ENCODE measurements at regions not wholly inside any gene's neighbourhood (a gene's known extent, or its start where the extent isn't known, plus 50 kb on each side); places are given as distances from the start of the nearest gene placed in this dataset.

GRCh38 chr9:19564396-19565061 is 155.7 kb downstream of the ACER2 start:
- CTCF ChIA-PET (ENCODE audit: unreplicated experiment): no interaction called here
- H3K36me3 ChIP-seq (ENCODE audit: insufficient read depth, low read length): no peaks in the 10 kb centered on the region
- no peaks in the 10 kb centered on the region for H3K9me3 ChIP-seq (ENCODE audit: low read length)
- DNase-seq (ENCODE audit: low spot score): no peak
- H3K27ac ChIP-seq (ENCODE audit: low read depth, low read length, poor library complexity, severe bottlenecking): no peak overlapping the region
- POLR2A ChIA-PET: interaction anchor here (0.6 kb wide), 1 partner anchor 1523 kb away, joined by 3 read pairs; no protein-coding TSS in a partner anchor
- H2AFZ ChIP-seq (ENCODE audit: low read length): no peak overlapping the region
- intact Hi-C loops (cut with micrococcal nuclease; ENCODE audit: unreplicated experiment): no loop called here
- H4K20me1 ChIP-seq (ENCODE audit: insufficient read depth, low read length): no peaks in the 10 kb centered on the region
- H3K4me2 ChIP-seq (ENCODE audit: low read length): no peak overlapping the region
- BruUV-seq (replicated peaks): no TSS peak
- no peaks in the 10 kb centered on the region for H3K9me2 ChIP-seq (ENCODE audit: insufficient read depth, low read length)
- no peak for TF ChIP-seq EZH2phosphoT487 (IDR thresholded peaks at IDR 0.05; ENCODE audit: borderline replicate concordance, low read depth, low read length)
- TF ChIP-seq CTCF (conservative IDR thresholded peaks at IDR 0.05; ENCODE audit: low read length): no peak
- H3K4me1 ChIP-seq (ENCODE audit: insufficient read depth, low read length, poor library complexity, severe bottlenecking): no peaks in the 10 kb centered on the region
- H3K79me2 ChIP-seq (ENCODE audit: insufficient read depth, low read depth, low read length): no peaks in the 10 kb centered on the region
- no peak overlapping the region for H3K4me3 ChIP-seq (ENCODE audit: low read depth, low read length, poor library complexity, severe bottlenecking)

GRCh38 chr9:19555214-19555613 is 146.4 kb downstream of the ACER2 start:
- intact Hi-C loops (cut with micrococcal nuclease; ENCODE audit: unreplicated experiment): no loop called here

More at GRCh38 chr9:19555214-19555613, 146.4 kb downstream of the ACER2 start:
- H3K9me3 ChIP-seq (ENCODE audit: low read length): no peaks in the 10 kb centered on the region
- TF ChIP-seq CTCF (conservative IDR thresholded peaks at IDR 0.05; ENCODE audit: low read length) (no peak), EZH2phosphoT487 (IDR thresholded peaks at IDR 0.05; ENCODE audit: borderline replicate concordance, low read depth, low read length) (no peak)
- DNase-seq (ENCODE audit: low spot score): no peak
- BruUV-seq (replicated peaks): no TSS peak
- ChIA-PET CTCF (ENCODE audit: unreplicated experiment) (no interaction called here), POLR2A (no interaction called here)
- no peak overlapping the region for H3K4me2 ChIP-seq (ENCODE audit: low read length)
- no peaks in the 10 kb centered on the region for H3K9me2 ChIP-seq (ENCODE audit: insufficient read depth, low read length)
- no peaks in the 10 kb centered on the region for H4K20me1 ChIP-seq (ENCODE audit: insufficient read depth, low read length)
- H3K27ac ChIP-seq (ENCODE audit: low read depth, low read length, poor library complexity, severe bottlenecking): no peak overlapping the region
- H3K4me3 ChIP-seq (ENCODE audit: low read depth, low read length, poor library complexity, severe bottlenecking): no peak overlapping the region
- no peaks in the 10 kb centered on the region for H3K4me1 ChIP-seq (ENCODE audit: insufficient read depth, low read length, poor library complexity, severe bottlenecking)
- no peaks in the 10 kb centered on the region for H3K36me3 ChIP-seq (ENCODE audit: insufficient read depth, low read length)
- H2AFZ ChIP-seq (ENCODE audit: low read length): no peak overlapping the region
- H3K79me2 ChIP-seq (ENCODE audit: insufficient read depth, low read depth, low read length): no peaks in the 10 kb centered on the region

Data from OCI-LY7 (cell line).